GM12873 (cell line): ENCODE measurements at regions not wholly inside any gene's neighbourhood (a gene's known extent, or its start where the extent isn't known, plus 50 kb on each side); places are given as distances from the start of the nearest gene placed in this dataset.

Experiments used
- TF ChIP-seq, protein P1 (sequence below): IDR thresholded peaks from 2 replicates; pipeline ENCODE4 v1.5.1; 2012; ENCODE audit warnings: low read depth, mild to moderate bottlenecking, moderate library complexity, low read length, control low read depth; ENCODE audit not compliant: insufficient read depth; ENCODE audit errors: missing control alignments

DNA sequence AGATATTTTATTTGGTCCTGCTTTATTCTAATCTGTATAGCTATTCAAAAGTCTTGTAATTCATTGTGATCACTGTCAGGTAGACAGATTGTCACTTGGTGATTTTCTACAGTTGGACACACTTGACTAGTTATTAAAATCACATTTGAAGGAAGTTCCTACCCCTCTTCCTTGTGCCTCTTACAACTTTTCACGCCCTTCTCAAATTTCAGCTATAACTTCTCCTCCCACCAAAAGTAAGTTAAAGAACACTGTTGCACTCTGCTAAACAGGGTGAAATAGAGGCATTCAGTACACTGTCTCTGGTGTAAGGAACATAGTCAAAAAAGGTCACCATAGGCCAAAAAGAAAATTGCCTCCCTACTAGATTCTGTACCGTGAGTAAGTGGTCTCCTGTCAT is 142.1 kb upstream of the POU5F2 start:
- TF ChIP-seq, protein P1, sequence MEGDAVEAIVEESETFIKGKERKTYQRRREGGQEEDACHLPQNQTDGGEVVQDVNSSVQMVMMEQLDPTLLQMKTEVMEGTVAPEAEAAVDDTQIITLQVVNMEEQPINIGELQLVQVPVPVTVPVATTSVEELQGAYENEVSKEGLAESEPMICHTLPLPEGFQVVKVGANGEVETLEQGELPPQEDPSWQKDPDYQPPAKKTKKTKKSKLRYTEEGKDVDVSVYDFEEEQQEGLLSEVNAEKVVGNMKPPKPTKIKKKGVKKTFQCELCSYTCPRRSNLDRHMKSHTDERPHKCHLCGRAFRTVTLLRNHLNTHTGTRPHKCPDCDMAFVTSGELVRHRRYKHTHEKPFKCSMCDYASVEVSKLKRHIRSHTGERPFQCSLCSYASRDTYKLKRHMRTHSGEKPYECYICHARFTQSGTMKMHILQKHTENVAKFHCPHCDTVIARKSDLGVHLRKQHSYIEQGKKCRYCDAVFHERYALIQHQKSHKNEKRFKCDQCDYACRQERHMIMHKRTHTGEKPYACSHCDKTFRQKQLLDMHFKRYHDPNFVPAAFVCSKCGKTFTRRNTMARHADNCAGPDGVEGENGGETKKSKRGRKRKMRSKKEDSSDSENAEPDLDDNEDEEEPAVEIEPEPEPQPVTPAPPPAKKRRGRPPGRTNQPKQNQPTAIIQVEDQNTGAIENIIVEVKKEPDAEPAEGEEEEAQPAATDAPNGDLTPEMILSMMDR: no peak

DNA sequence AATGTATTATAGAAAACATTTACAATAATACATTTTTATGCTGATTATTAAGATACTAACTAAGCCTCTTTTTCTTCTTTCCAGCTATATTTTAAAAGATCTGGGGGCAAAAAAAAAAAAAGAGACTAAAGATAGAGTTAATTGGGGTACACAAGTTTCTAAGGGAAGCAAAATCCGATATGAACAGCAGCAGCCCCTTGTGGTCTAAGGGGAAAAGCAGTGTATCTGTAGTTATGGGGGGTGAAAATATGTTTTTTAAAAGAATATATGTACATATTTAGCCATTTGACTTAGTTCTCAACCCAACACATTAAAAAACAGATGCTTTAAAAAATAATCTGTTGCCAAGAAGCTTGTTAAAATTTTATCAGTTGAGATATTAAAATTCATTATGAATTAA is 134.3 kb upstream of the POU5F2 start:
- TF ChIP-seq, protein P1: no peak

DNA sequence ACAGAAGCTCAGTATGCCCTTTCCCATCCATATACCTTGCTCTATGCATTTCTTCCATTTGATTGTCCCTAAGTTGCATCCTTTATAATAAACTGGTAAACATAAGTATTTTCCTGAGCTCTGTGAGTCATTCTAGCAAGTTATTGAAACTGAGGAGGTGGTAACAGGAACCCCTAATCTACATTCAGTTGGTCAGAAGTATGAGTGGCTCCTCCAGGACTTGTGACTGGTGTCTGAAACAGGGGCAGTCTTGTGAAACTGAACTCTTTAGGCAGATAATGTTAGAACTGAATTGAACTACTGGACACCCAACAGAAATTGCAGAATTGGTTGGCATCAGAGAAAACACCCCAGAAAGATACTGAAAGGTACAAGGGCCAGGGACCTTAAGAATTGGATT is 133.1 kb upstream of the POU5F2 start:
- TF ChIP-seq, protein P1: no peak

DNA sequence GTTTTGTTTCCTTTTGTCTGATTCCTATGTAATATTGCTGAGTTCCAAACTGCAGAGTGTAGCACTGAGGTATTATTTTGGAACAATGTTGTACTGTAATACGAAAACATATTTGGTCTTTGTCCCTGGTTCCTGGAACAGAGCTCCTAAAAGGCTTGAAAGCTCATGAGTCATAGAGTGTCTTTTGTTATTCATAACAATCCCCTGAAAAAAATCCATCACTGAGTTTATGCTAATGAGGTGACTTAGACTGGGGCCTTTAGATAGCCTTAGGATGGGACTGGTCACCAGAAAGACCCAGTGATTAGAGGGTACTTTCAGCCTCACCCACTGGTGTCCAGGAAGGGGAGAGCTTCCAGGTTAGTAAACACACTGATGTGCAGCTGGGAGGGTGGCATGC is 132.7 kb upstream of the POU5F2 start:
- TF ChIP-seq, protein P1: no peak

DNA sequence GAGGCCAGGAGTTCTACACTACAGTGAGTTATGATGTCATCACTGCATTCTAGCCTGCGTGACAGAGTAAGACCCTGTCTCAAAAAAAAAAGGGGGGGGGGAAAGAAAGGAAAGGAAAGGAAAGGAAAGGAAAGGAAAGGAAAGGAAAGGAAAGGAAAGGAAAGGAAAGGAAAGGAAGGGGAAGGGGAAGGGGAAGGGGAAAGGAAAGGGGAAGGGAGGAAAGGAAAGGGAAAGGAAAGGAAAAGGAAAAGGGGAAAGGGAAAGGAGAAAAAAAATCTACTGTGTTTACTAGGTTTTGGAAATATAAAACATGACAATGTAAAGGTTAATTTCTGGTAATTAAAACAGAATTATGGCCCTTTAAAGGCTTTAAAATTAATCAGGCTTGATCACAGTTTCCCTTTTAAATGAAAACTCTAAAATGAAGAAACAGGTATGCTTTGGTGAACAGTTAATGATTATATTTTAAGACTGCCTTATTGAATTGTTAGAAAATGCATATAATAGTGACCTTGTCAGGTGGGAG is 131.9 kb upstream of the POU5F2 start:
- TF ChIP-seq, protein P1: no peak

DNA sequence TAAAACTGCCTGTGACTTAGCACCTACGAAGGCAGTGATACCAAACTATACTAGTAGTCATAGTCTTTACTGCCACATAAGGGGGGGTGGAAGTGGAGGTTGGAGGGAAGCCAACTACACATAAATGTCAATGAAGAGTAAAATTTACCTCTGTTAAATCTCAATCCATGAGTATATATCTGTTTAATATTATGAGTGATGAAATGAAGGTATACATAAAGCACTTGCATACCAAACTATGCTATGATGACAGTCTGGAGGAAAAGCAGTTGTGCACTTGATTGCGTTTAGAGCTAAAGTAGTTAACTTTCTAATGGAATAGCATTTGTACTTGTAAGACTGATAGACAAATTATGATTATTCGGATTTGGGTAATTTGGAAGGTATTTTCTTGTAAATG is 129.2 kb upstream of the POU5F2 start:
- TF ChIP-seq, protein P1: no peak

DNA sequence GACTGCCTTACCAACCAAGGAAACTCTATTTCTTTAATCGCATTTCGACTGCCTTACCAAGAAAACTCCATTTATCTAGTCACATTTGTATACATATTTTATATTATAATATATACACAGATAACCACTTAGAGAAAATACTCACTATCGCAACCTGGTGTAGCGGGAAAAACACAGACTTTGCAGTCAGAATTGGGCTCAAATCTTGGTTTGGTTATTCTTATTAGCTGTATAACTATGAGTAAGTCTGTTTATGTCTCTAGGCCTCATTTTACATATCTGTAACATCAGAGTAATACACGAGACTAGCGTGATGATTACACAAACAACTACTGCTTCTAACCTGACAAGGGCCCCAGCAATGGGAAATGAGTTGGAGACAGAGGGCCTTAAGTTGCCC is 127.5 kb upstream of the POU5F2 start:
- TF ChIP-seq, protein P1: no peak

DNA sequence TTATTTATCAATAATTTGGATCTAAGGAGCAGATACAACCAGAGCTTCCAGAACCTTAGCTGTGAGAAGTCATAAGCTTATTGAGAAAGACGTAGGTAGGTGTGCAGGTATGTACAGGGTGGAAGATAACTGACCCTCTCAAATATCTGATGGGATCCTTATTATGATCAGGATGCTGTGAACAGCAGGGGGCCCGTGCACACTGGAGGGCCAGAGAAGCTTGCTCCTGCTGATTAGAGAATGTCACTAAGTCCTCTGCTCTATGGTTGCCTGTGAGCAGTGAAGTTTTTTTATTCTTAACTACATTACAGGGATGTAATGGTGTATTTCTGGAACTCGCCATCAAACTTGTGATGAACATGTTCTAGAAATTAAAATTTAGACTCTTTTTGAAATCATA is 108.9 kb upstream of the POU5F2 start:
- TF ChIP-seq, protein P1: no peak
